ENCODE measurements at regions not wholly inside any gene's neighbourhood (a gene's known extent, or its start where the extent isn't known, plus 50 kb on each side); places are given as distances from the start of the nearest gene placed in this dataset.

DNA sequence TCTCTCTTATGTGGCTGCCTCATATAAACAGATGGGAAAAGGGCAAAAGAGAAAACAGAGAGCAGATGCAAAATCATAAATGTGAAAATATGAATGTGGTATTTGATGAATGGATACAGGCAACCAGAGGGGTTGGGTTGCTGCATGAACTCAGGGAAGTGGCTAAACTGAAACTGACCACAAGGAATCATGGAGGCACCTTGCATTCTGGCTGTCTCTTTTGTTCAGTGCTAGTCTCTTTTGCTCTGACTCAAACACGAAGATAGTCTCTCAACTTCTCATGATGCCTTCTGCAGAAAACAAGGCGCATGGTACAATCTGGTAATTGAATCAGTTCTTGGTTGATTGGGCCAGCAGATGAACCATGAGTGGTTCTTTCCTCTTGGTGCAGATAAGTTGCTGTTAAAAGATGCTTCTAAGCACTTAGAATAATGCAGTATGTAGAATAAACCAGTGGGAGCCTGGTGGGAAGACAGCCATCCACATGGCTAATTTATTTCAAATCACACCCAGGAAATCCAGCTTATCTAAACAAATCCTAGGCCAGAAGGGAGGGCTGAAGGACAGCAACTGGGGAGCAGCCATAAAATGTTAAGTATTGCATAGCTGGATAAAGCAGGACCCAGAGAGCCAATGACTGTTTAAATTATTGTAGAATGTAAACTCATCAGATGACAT lies 64.2 kb downstream of the HLX start:
- no peak for TF ChIP-seq POLR2A (IDR thresholded peaks at IDR 0.05)
- TF ChIP-seq, protein P1, sequence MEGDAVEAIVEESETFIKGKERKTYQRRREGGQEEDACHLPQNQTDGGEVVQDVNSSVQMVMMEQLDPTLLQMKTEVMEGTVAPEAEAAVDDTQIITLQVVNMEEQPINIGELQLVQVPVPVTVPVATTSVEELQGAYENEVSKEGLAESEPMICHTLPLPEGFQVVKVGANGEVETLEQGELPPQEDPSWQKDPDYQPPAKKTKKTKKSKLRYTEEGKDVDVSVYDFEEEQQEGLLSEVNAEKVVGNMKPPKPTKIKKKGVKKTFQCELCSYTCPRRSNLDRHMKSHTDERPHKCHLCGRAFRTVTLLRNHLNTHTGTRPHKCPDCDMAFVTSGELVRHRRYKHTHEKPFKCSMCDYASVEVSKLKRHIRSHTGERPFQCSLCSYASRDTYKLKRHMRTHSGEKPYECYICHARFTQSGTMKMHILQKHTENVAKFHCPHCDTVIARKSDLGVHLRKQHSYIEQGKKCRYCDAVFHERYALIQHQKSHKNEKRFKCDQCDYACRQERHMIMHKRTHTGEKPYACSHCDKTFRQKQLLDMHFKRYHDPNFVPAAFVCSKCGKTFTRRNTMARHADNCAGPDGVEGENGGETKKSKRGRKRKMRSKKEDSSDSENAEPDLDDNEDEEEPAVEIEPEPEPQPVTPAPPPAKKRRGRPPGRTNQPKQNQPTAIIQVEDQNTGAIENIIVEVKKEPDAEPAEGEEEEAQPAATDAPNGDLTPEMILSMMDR (IDR thresholded peaks at IDR 0.05), result no peak

Data from thyroid gland (tissue), 4 donors.